ENCODE measurements at regions not wholly inside any gene's neighbourhood (a gene's known extent, or its start where the extent isn't known, plus 50 kb on each side); places are given as distances from the start of the nearest gene placed in this dataset.

DNA sequence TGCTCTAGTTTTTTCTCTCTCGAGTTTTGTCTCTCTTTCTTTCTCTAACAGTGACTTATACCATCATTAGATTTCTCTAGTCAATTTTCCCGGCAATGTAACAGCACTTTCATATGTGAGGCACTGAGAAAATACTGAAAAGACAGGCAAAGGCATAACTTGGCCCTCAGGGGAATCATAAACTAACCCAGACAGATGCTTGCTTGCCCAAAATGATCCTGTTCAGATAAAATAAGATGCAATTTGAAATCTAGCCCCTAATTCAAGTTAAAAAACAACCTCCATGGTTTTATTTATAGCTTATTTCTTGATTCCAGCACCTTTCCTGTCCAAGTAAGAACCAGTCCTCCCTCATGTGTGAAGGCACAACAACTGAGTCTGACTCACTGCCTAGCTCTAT lies 294.6 kb downstream of the GAS1 start:
- no peak overlapping the region for H2AFZ ChIP-seq (replicated peaks; ENCODE audit: low read length, poor library complexity)
- no peaks in the 10 kb centered on the region for H3K9me3 ChIP-seq (ENCODE audit: control insufficient read depth, insufficient read depth, low read length)
- H3K27me3 ChIP-seq (ENCODE audit: control insufficient read depth, insufficient read depth, low read length) = no peaks in the 10 kb centered on the region
- H3K56ac ChIP-seq (ENCODE audit: extremely low read depth, insufficient read depth, low read length) = no peak overlapping the region
- no peaks in the 10 kb centered on the region for H3K79me1 ChIP-seq (ENCODE audit: low read depth in 1 of 2, low read length in 2 of 2)
- no peak overlapping the region for H2BK20ac ChIP-seq (ENCODE audit: low read depth, low read length)
- no peak overlapping the region for H3K18ac ChIP-seq (ENCODE audit: low read depth, low read length)
- H4K20me1 ChIP-seq (ENCODE audit: insufficient read depth, low read length) = no peaks in the 10 kb centered on the region
- no peak overlapping the region for H2BK15ac ChIP-seq (ENCODE audit: low read depth, low read length)
- H3K27ac ChIP-seq (ENCODE audit: insufficient read depth, low read length) = no peak overlapping the region
- H3K23ac ChIP-seq (ENCODE audit: low read depth, low read length) = no peak overlapping the region
- no peak overlapping the region for H4K8ac ChIP-seq (ENCODE audit: low read depth in 2 of 2, low read length in 2 of 2)
- in situ Hi-C loops (cut with MboI; ENCODE audit: low sequenced_read_pairs) (no loop called here), dilution Hi-C loops (cut with HindIII; ENCODE audit: low sequenced_read_pairs, unreplicated experiment) (no loop called here), intact Hi-C loops (cut with micrococcal nuclease) (no loop called here)
- H3K36me3 ChIP-seq (ENCODE audit: control insufficient read depth, insufficient read depth, low read length) = no peaks in the 10 kb centered on the region
- TF ChIP-seq BHLHE40 (IDR thresholded peaks at IDR 0.05; ENCODE audit: low read depth, low read length) (no peak), RFX5 (IDR thresholded peaks at IDR 0.05; ENCODE audit: low read depth, low read length) (no peak), POLR2A (IDR thresholded peaks at IDR 0.05; ENCODE audit: low read depth, low read length) (no peak), FOS (IDR thresholded peaks at IDR 0.05; ENCODE audit: low read depth, low read length) (no peak), CEBPB (IDR thresholded peaks at IDR 0.05; ENCODE audit: low read depth, low read length) (no peak), CHD1 (IDR thresholded peaks at IDR 0.05; ENCODE audit: low read depth, low read length) (no peak), RCOR1 (IDR thresholded peaks at IDR 0.05; ENCODE audit: insufficient replicate concordance, low read length) (no peak), MAFK (IDR thresholded peaks at IDR 0.05; ENCODE audit: low read depth, low read length) (no peak)
- TF ChIP-seq, protein P1, sequence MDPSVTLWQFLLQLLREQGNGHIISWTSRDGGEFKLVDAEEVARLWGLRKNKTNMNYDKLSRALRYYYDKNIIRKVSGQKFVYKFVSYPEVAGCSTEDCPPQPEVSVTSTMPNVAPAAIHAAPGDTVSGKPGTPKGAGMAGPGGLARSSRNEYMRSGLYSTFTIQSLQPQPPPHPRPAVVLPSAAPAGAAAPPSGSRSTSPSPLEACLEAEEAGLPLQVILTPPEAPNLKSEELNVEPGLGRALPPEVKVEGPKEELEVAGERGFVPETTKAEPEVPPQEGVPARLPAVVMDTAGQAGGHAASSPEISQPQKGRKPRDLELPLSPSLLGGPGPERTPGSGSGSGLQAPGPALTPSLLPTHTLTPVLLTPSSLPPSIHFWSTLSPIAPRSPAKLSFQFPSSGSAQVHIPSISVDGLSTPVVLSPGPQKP (IDR thresholded peaks at IDR 0.05; ENCODE audit: borderline replicate concordance, low read depth, low read length) = no peak
- TF ChIP-seq, protein P2, sequence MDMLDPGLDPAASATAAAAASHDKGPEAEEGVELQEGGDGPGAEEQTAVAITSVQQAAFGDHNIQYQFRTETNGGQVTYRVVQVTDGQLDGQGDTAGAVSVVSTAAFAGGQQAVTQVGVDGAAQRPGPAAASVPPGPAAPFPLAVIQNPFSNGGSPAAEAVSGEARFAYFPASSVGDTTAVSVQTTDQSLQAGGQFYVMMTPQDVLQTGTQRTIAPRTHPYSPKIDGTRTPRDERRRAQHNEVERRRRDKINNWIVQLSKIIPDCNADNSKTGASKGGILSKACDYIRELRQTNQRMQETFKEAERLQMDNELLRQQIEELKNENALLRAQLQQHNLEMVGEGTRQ (IDR thresholded peaks at IDR 0.05; ENCODE audit: low read depth, low read length) = no peak
- H3K14ac ChIP-seq (replicated peaks; ENCODE audit: low read depth, low read length) = no peak overlapping the region
- CTCF ChIA-PET = no interaction called here
- no peaks in the 10 kb centered on the region for H3K4me1 ChIP-seq (ENCODE audit: control insufficient read depth, insufficient read depth, low read length)
- H2BK5ac ChIP-seq (ENCODE audit: low read depth, low read length, poor library complexity, severe bottlenecking) = no peak overlapping the region
- no peak overlapping the region for H3K9ac ChIP-seq (ENCODE audit: low read depth, low read length)
- no peak overlapping the region for H3K4me2 ChIP-seq (ENCODE audit: low read depth, low read length)
- no peak overlapping the region for H4K5ac ChIP-seq (ENCODE audit: low read depth, low read length)
- no CpG with 5 or more reads among the region's 2 CpGs for WGBS, 2 experiments (ENCODE audit: extremely low coverage in 2 of 2, insufficient read length in 1 of 2)
- no peak for ATAC-seq (ENCODE audit: low read depth)
- no TSS peak for BruUV-seq (replicated peaks)
- no peak for DNase-seq
- no peak overlapping the region for H2AK9ac ChIP-seq (replicated peaks; ENCODE audit: low read depth, low read length, poor library complexity)
- no peak overlapping the region for H2AK5ac ChIP-seq (ENCODE audit: low read depth, low read length)
- H4K91ac ChIP-seq (ENCODE audit: insufficient read depth, low read depth, low read length) = no peak overlapping the region
- no peak overlapping the region for H3K4me3 ChIP-seq (ENCODE audit: insufficient read depth, low read depth, low read length)
- no peak overlapping the region for H2BK120ac ChIP-seq (ENCODE audit: low read depth, low read length)
- POLR2A ChIA-PET (ENCODE audit: unreplicated experiment) = no interaction called here
- no peaks in the 10 kb centered on the region for H3K9me1 ChIP-seq (ENCODE audit: insufficient read depth, low read length)
- no peak overlapping the region for H3K4ac ChIP-seq (ENCODE audit: low read depth, low read length)
